HG03097 (cell line): ENCODE measurements at regions not wholly inside any gene's neighbourhood (a gene's known extent, or its start where the extent isn't known, plus 50 kb on each side); places are given as distances from the start of the nearest gene placed in this dataset.
"Not testable (repeated sequence)": the region's sequence is repeated elsewhere in the genome, so short reads cannot be mapped to it uniquely, and the experiment has no call there.

Experiments used
- ATAC-seq: cut with Tn5 transposase; IDR thresholded peaks from one replicate; pipeline ENCODE4 v1.9.1; 2021; ENCODE audit not compliant: unreplicated experiment, low FRiP score

- ATAC-seq: no peak
These were observed 833.8 kb upstream of the CITED2 start for GRCh38 chr6:140208286-140208685.

GRCh38 chr6:140205795-140206593, 831.5 kb upstream of the CITED2 start:
- no peak for ATAC-seq

- ATAC-seq: no peak
These were observed 829.7 kb upstream of the CITED2 start for GRCh38 chr6:140204154-140204553.

- ATAC-seq: no peak
These were observed 829.3 kb upstream of the CITED2 start for GRCh38 chr6:140203661-140204147.

GRCh38 chr6:140202964-140203515, 828.6 kb upstream of the CITED2 start:
- ATAC-seq: no peak

- ATAC-seq: no peak
These were observed 827.5 kb upstream of the CITED2 start for GRCh38 chr6:140201787-140202458.

- ATAC-seq: no peak
These were observed 818.8 kb upstream of the CITED2 start for GRCh38 chr6:140193269-140193668.

GRCh38 chr6:140192018-140192417, 817.6 kb upstream of the CITED2 start:
- no peak for ATAC-seq

- not testable (repeated sequence) for ATAC-seq
These were observed 814.8 kb upstream of the CITED2 start for GRCh38 chr6:140189263-140189662.

- no peak for ATAC-seq
These were observed 811.5 kb upstream of the CITED2 start for GRCh38 chr6:140185991-140186390.

- no peak for ATAC-seq
These were observed 809.4 kb upstream of the CITED2 start for GRCh38 chr6:140183881-140184280.

GRCh38 chr6:140182821-140183220, 808.4 kb upstream of the CITED2 start:
- no peak for ATAC-seq

GRCh38 chr6:140181876-140182275, 807.4 kb upstream of the CITED2 start:
- ATAC-seq: no peak

- no peak for ATAC-seq
These were observed 805.9 kb upstream of the CITED2 start for GRCh38 chr6:140180306-140180705.

GRCh38 chr6:140178935-140179334, 804.5 kb upstream of the CITED2 start:
- no peak for ATAC-seq

GRCh38 chr6:140178520-140178919, 804.1 kb upstream of the CITED2 start:
- no peak for ATAC-seq

GRCh38 chr6:140176306-140176705, 801.9 kb upstream of the CITED2 start:
- no peak for ATAC-seq

- no peak for ATAC-seq
These were observed 801.0 kb upstream of the CITED2 start for GRCh38 chr6:140175486-140175885.

- no peak for ATAC-seq
These were observed 800.1 kb upstream of the CITED2 start for GRCh38 chr6:140174524-140174923.

- no peak for ATAC-seq
These were observed 793.9 kb upstream of the CITED2 start for GRCh38 chr6:140168365-140168764.

GRCh38 chr6:140160909-140161308, 786.5 kb upstream of the CITED2 start:
- no peak for ATAC-seq

- no peak for ATAC-seq
These were observed 786.0 kb upstream of the CITED2 start for GRCh38 chr6:140160494-140160893.
